Neutrophil (primary cell): ENCODE measurements at regions not wholly inside any gene's neighbourhood (a gene's known extent, or its start where the extent isn't known, plus 50 kb on each side); places are given as distances from the start of the nearest gene placed in this dataset.

Experiments
- H3K27ac ChIP-seq: fragments of 200-600 bp; sonication (generic); 2 replicates; pipeline ENCODE4 v1.5.1; 2016; ENCODE audit warnings: mild to moderate bottlenecking, moderate library complexity
- H3K27me3 ChIP-seq: fragments of 200-600 bp; sonication (generic); 2 replicates; pipeline ENCODE4 v1.6.0; 2016; ENCODE audit warnings: mild to moderate bottlenecking
- H3K36me3 ChIP-seq: fragments of 200-600 bp; sonication (generic); 2 replicates; pipeline ENCODE4 v1.5.1; 2017
- H3K4me1 ChIP-seq, 2 experiments: fragments of 200-600 bp in 1 of 2; sonication (generic) in 1 of 2; 1 replicate in 1 of 2; 2 replicates in 1 of 2; pipeline versions ENCODE4 v1.5.1 to v1.6.1; 2013 to 2016; ENCODE audit warnings: low read depth in 1 of 2, low read length in 1 of 2, mild to moderate bottlenecking in 1 of 2, moderate library complexity in 1 of 2; ENCODE audit not compliant: control insufficient read depth in 1 of 2, insufficient read depth in 1 of 2
- H3K4me3 ChIP-seq, 2 experiments: fragments of 200-600 bp in 1 of 2; sonication (generic) in 1 of 2; 1 replicate in 1 of 2; 2 replicates in 1 of 2; pipeline ENCODE4 v1.5.1; 2013 to 2016; ENCODE audit warnings: low read depth in 1 of 2, low read length in 1 of 2, mild to moderate bottlenecking in 1 of 2, moderate library complexity in 1 of 2
- H3K9me3 ChIP-seq: fragments of 200-600 bp; sonication (generic); 2 replicates; pipeline ENCODE4 v1.5.1; 2016
- TF ChIP-seq, protein P1 (sequence below): fragments of 200-600 bp; sonication (generic); IDR thresholded peaks from 2 replicates; pipeline ENCODE4 v1.5.1; 2016; ENCODE audit warnings: antibody characterized with exemption

DNA sequence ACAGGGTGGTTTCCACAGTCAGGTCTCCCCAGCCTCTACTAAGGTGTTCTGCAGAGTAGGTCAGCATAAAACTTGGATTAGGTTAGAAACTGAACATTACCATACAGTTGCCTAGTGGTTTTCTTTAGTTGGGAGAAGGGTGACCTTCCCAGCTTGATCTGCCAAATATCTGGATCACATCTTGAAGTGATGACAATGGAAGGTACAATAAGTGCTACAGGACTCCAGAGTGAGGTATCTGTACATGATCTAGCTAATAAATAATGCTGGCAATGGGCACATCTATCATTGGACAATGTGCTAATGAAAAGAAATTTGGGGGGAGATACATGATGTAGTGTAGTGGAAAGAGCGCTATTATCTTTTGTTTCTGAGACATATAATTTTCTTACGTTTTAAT lies 54.6 kb upstream of the ACVR1 start:
- Histone ChIP-seq H3K27me3 (no peaks in the 10 kb centered on the region), H3K9me3 (no peaks in the 10 kb centered on the region), H3K27ac (no peak overlapping the region), H3K4me3 (no peak overlapping the region), H3K4me1 (no peaks in the 10 kb centered on the region), H3K36me3 (no peaks in the 10 kb centered on the region)
- TF ChIP-seq, protein P1, sequence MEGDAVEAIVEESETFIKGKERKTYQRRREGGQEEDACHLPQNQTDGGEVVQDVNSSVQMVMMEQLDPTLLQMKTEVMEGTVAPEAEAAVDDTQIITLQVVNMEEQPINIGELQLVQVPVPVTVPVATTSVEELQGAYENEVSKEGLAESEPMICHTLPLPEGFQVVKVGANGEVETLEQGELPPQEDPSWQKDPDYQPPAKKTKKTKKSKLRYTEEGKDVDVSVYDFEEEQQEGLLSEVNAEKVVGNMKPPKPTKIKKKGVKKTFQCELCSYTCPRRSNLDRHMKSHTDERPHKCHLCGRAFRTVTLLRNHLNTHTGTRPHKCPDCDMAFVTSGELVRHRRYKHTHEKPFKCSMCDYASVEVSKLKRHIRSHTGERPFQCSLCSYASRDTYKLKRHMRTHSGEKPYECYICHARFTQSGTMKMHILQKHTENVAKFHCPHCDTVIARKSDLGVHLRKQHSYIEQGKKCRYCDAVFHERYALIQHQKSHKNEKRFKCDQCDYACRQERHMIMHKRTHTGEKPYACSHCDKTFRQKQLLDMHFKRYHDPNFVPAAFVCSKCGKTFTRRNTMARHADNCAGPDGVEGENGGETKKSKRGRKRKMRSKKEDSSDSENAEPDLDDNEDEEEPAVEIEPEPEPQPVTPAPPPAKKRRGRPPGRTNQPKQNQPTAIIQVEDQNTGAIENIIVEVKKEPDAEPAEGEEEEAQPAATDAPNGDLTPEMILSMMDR: no peak

DNA sequence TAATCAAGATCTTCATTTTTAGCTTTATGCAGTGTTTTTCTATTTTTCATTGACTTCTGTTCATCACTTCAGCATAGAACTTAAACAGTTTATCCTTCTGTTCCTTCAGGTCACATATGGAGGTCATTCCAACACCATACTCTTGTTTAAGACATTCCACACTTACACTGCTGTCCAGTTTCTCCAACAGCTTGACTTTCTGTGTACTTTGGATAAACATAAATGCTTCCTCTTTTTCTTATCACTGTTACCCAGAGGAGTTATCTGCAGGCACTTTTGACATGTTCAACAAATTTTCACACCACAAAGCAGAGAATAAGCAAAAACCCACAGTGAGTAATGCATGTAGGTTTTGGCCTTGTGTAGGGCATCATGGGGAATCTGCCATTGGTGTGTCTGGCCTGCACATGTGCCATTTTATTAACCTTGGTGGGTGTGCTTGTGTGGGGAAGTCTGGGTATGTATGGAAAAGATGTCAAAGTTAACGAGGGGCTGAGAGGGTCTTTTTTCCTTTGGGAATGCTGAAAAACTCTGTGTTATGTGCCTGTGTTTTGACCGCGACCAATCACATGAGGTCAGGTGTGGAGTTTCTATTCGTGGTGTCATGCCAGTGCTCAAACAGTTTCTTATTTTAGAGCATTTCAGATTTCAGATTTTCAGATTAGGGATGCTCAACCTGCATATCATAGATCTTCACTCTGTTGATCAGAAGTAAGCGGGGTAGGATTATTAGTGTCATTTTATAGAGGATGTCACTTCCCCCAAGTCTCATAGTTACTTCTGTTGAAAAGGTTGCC lies 53.9 kb upstream of the ACVR1 start:
- Histone ChIP-seq H3K36me3 (no peaks in the 10 kb centered on the region), H3K9me3 (no peaks in the 10 kb centered on the region), H3K4me3 (no peak overlapping the region), H3K27me3 (no peaks in the 10 kb centered on the region), H3K27ac (no peak overlapping the region), H3K4me1 (no peaks in the 10 kb centered on the region)
- TF ChIP-seq, protein P1: no peak

DNA sequence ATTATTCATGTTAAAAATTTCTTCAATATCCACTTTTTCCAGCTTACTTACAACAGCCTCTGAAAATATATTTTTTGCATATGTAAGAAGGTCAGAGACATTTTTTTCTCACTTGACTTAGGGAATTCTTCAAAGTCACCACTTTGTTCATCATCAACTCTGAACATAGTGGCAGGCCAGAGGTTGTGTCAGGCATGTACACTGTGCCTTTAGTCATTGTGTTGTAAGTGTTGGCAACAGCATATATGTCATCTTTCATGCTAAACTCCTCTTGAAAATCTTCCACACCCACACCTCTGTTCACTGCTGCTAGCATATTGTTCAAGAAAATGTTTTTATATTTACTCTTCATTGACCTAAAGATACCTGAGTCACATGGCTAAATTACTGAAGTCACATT lies 52.2 kb upstream of the ACVR1 start:
- H3K27me3 ChIP-seq: no peaks in the 10 kb centered on the region
- H3K4me3 ChIP-seq: no peak overlapping the region
- TF ChIP-seq, protein P1: no peak
- no peaks in the 10 kb centered on the region for H3K4me1 ChIP-seq
- H3K27ac ChIP-seq: no peak overlapping the region
- no peaks in the 10 kb centered on the region for H3K9me3 ChIP-seq
- no peaks in the 10 kb centered on the region for H3K36me3 ChIP-seq

DNA sequence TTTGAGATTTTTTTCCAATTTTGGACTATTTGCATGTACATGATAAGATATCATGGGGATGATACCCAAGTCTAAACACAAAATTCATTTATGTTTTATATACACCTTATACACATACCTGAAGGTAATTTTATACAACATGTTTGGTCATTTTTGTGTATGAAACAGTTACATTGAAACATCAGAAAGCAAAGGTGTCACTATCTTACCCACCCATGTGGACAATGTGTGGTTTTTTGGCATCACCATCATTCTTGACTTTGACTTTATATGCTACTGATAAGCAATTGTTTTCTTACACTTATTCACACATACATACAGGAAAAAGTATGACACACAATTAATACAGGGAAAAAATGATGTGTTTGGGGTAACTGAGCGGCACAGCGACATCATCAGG lies 51.0 kb upstream of the ACVR1 start:
- Histone ChIP-seq H3K4me3 (no peak overlapping the region), H3K27ac (no peak overlapping the region), H3K9me3 (no peaks in the 10 kb centered on the region), H3K27me3 (no peaks in the 10 kb centered on the region), H3K4me1 (no peaks in the 10 kb centered on the region), H3K36me3 (no peaks in the 10 kb centered on the region)
- TF ChIP-seq, protein P1: no peak
